ENCODE measurements at regions not wholly inside any gene's neighbourhood (a gene's known extent, or its start where the extent isn't known, plus 50 kb on each side); places are given as distances from the start of the nearest gene placed in this dataset.
A peak's percentile ranks its signal among the peaks of the same experiment; 100 is the strongest.

GRCh38 chr13:34345258-34345965, 527.5 kb downstream of the RFC3 start:
- no peak overlapping the region for H3K4me3 Mint-ChIP-seq
- peaks cover 0 to 2% (median 1%) of the 10 kb centered on the region in 3 donors for H3K27me3 Mint-ChIP-seq (ENCODE audit: low read depth in 3 of 3)
- Histone ChIP-seq H3K4me1 (ENCODE audit: control insufficient read depth in 1 of 2, insufficient read depth in 2 of 2, low read length in 2 of 2) (no peaks in the 10 kb centered on the region), H3K9ac (ENCODE audit: insufficient read depth, low read length, poor library complexity, severe bottlenecking) (no peak overlapping the region), H3K79me2 (ENCODE audit: insufficient read depth, low read length) (no peaks in the 10 kb centered on the region), H2AFZ (ENCODE audit: insufficient read depth, low read depth, low read length, poor library complexity, severe bottlenecking) (no peak overlapping the region), H3K4me2 (replicated peaks; ENCODE audit: extremely low read depth, low read length, poor library complexity, severe bottlenecking) (no peak overlapping the region), H3K9me3 (replicated peaks in 1 of 2; ENCODE audit: control insufficient read depth in 1 of 2, insufficient read depth in 1 of 2, low read length in 2 of 2) (peaks cover 0 to 5% of the 10 kb centered on the region in 2 donors), H3K27ac (ENCODE audit: low read depth in 1 of 2, low read length in 2 of 2) (no peak overlapping the region), H4K20me1 (ENCODE audit: insufficient read depth, low read length) (no peaks in the 10 kb centered on the region), H3K36me3 (replicated peaks in 1 of 2; ENCODE audit: control insufficient read depth in 1 of 2, insufficient read depth in 2 of 2, low read length in 2 of 2) (no peaks in the 10 kb centered on the region), H3K4me3 (replicated peaks in 1 of 3; ENCODE audit: low read depth in 2 of 3, low read length in 3 of 3) (no peak overlapping the region), H3K27me3 (ENCODE audit: control insufficient read depth in 2 of 2, insufficient read depth in 2 of 2, low read length in 2 of 2) (no peaks in the 10 kb centered on the region)
- H3K9me3 Mint-ChIP-seq, result peaks cover 2 to 17% (median 5%) of the 10 kb centered on the region in 7 donors
- no peak overlapping the region for H3K27ac Mint-ChIP-seq
- intact Hi-C loops (cut with micrococcal nuclease), result no loop called here
- H3K4me1 Mint-ChIP-seq, result no peaks in the 10 kb centered on the region
- TF ChIP-seq CTCF (IDR thresholded peaks at IDR 0.05), result no peak
- no peaks in the 10 kb centered on the region for H3K36me3 Mint-ChIP-seq
- no peak for DNase-seq
- 67% methylated on average over 2 of the region's 7 CpGs for WGBS (ENCODE audit: insufficient coverage)

GRCh38 chr13:34346626-34347025, 528.7 kb downstream of the RFC3 start:
- H3K27me3 ChIP-seq (ENCODE audit: control insufficient read depth in 2 of 2, insufficient read depth in 2 of 2, low read length in 2 of 2), result no peaks in the 10 kb centered on the region
- H3K9me3 Mint-ChIP-seq, result peaks cover 5 to 19% (median 8%) of the 10 kb centered on the region in 7 donors
- H3K79me2 ChIP-seq (ENCODE audit: insufficient read depth, low read length), result no peaks in the 10 kb centered on the region
- no peak overlapping the region for H2AFZ ChIP-seq (ENCODE audit: insufficient read depth, low read depth, low read length, poor library complexity, severe bottlenecking)
- TF ChIP-seq CTCF (IDR thresholded peaks at IDR 0.05), result no peak
- no peaks in the 10 kb centered on the region for H3K4me1 Mint-ChIP-seq
- no peak overlapping the region for H3K9ac ChIP-seq (ENCODE audit: insufficient read depth, low read length, poor library complexity, severe bottlenecking)
- H3K4me2 ChIP-seq (replicated peaks; ENCODE audit: extremely low read depth, low read length, poor library complexity, severe bottlenecking), result no peak overlapping the region
- intact Hi-C loops (cut with micrococcal nuclease), result no loop called here
- H3K27ac ChIP-seq (ENCODE audit: low read depth in 1 of 2, low read length in 2 of 2), result no peak overlapping the region
- WGBS (ENCODE audit: insufficient coverage), result 88% methylated on average over 2 of the region's 4 CpGs
- peaks cover 0 to 5% of the 10 kb centered on the region in 2 donors for H3K9me3 ChIP-seq (replicated peaks in 1 of 2; ENCODE audit: control insufficient read depth in 1 of 2, insufficient read depth in 1 of 2, low read length in 2 of 2)
- DNase-seq, result no peak
- peak overlapping the region in 1 of 7 donors; percentile 59 for H3K27ac Mint-ChIP-seq
- H3K4me3 ChIP-seq (replicated peaks in 1 of 3; ENCODE audit: low read depth in 2 of 3, low read length in 3 of 3), result no peak overlapping the region
- H3K27me3 Mint-ChIP-seq (ENCODE audit: low read depth in 3 of 3), result peaks cover 0 to 2% (median 1%) of the 10 kb centered on the region in 3 donors
- no peaks in the 10 kb centered on the region for H3K4me1 ChIP-seq (ENCODE audit: control insufficient read depth in 1 of 2, insufficient read depth in 2 of 2, low read length in 2 of 2)
- no peaks in the 10 kb centered on the region for H3K36me3 Mint-ChIP-seq
- H4K20me1 ChIP-seq (ENCODE audit: insufficient read depth, low read length), result no peaks in the 10 kb centered on the region
- H3K36me3 ChIP-seq (replicated peaks in 1 of 2; ENCODE audit: control insufficient read depth in 1 of 2, insufficient read depth in 2 of 2, low read length in 2 of 2), result no peaks in the 10 kb centered on the region
- H3K4me3 Mint-ChIP-seq, result no peak overlapping the region
